ENCODE measurements at regions not wholly inside any gene's neighbourhood (a gene's known extent, or its start where the extent isn't known, plus 50 kb on each side); places are given as distances from the start of the nearest gene placed in this dataset.
"Not testable (repeated sequence)": the region's sequence is repeated elsewhere in the genome, so short reads cannot be mapped to it uniquely, and the experiment has no call there.

DNA sequence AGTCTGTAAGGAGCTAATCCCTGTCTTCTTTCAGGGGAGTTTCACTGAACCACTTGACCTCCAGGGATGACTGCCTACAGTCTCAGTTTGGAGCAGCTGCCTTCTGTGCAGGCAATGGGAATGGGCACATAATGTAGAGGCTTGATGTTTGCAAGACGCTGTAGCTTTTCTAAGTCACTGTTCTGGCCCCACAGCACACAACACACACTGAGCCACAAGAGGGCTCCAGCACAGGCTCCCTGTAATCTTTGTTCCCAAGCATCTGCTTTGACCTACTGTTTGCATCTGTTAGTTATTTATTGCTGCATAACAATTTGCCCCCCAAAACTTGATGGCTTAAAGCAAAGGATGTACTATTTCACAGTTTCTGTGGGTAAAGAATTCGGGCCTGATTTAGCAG, 419.0 kb upstream of the ASIC2 start:
- H3K9ac ChIP-seq (ENCODE audit: low read length), result no peak overlapping the region
- no peak overlapping the region for H3K4me3 ChIP-seq (ENCODE audit: low read length)
- H3K79me2 ChIP-seq (ENCODE audit: low read length), result no peaks in the 10 kb centered on the region
- TF ChIP-seq EZH2 (optimal IDR thresholded peaks at IDR 0.05; ENCODE audit: low read depth, low read length) (no peak), EZH2phosphoT487 (IDR thresholded peaks at IDR 0.05; ENCODE audit: low read length) (no peak)
- TF ChIP-seq, protein P1, sequence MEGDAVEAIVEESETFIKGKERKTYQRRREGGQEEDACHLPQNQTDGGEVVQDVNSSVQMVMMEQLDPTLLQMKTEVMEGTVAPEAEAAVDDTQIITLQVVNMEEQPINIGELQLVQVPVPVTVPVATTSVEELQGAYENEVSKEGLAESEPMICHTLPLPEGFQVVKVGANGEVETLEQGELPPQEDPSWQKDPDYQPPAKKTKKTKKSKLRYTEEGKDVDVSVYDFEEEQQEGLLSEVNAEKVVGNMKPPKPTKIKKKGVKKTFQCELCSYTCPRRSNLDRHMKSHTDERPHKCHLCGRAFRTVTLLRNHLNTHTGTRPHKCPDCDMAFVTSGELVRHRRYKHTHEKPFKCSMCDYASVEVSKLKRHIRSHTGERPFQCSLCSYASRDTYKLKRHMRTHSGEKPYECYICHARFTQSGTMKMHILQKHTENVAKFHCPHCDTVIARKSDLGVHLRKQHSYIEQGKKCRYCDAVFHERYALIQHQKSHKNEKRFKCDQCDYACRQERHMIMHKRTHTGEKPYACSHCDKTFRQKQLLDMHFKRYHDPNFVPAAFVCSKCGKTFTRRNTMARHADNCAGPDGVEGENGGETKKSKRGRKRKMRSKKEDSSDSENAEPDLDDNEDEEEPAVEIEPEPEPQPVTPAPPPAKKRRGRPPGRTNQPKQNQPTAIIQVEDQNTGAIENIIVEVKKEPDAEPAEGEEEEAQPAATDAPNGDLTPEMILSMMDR (IDR thresholded peaks at IDR 0.05; ENCODE audit: low read length), result no peak; the same call in 1 of the 2 replicates
- H3F3A ChIP-seq (ENCODE audit: insufficient read depth, low read length), result no peaks in the 10 kb centered on the region
- no peaks in the 10 kb centered on the region for H3K27me3 ChIP-seq (replicated peaks; ENCODE audit: insufficient read depth, low read length)
- H3K9me2 ChIP-seq (replicated peaks; ENCODE audit: insufficient read depth, low read length), result no peaks in the 10 kb centered on the region
- H3K4me1 ChIP-seq (ENCODE audit: low read length), result no peaks in the 10 kb centered on the region
- no peaks in the 10 kb centered on the region for H3K9me3 ChIP-seq (replicated peaks; ENCODE audit: insufficient read depth, low read length)
- no peak for DNase-seq
- H2AFZ ChIP-seq (ENCODE audit: low read length), result no peak overlapping the region
- no peak overlapping the region for H3K27ac ChIP-seq (ENCODE audit: low read length)
- H4K20me1 ChIP-seq (ENCODE audit: insufficient read depth, low read length), result no peaks in the 10 kb centered on the region
- H3K36me3 ChIP-seq (replicated peaks; ENCODE audit: insufficient read depth, low read length), result no peaks in the 10 kb centered on the region
- H3K4me2 ChIP-seq (ENCODE audit: low read depth, low read length), result no peak overlapping the region

DNA sequence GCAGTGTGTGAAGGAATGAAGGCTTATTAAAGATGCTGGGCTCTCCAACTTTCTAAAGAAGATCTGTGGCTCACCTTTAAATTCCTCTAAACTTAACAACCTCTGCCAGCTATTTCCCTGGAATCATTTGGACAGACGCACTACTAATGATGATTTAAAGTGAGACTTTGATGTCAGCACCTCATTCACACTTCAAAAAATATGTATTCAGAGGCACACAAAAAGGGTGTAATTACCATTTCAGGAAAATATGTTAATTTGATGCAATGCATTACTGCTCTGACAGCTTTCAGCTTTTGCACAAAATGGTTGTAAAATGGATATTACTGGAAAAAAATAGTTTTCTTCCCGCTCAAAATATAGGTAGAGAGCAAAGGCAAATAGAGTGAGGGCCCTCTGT, 423.9 kb upstream of the ASIC2 start:
- no peak for TF ChIP-seq EZH2phosphoT487 (IDR thresholded peaks at IDR 0.05; ENCODE audit: low read length)
- TF ChIP-seq, protein P1 (IDR thresholded peaks at IDR 0.05; ENCODE audit: low read length), result no peak
- TF ChIP-seq EZH2 (optimal IDR thresholded peaks at IDR 0.05; ENCODE audit: low read depth, low read length), result no peak
- no peak for DNase-seq
- Histone ChIP-seq H3K9ac (ENCODE audit: low read length) (no peak overlapping the region), H3K36me3 (replicated peaks; ENCODE audit: insufficient read depth, low read length) (no peaks in the 10 kb centered on the region), H3K79me2 (ENCODE audit: low read length) (no peaks in the 10 kb centered on the region), H3K27me3 (replicated peaks; ENCODE audit: insufficient read depth, low read length) (no peaks in the 10 kb centered on the region), H3F3A (ENCODE audit: insufficient read depth, low read length) (no peaks in the 10 kb centered on the region), H4K20me1 (ENCODE audit: insufficient read depth, low read length) (no peaks in the 10 kb centered on the region), H3K4me3 (ENCODE audit: low read length) (no peak overlapping the region), H3K4me2 (ENCODE audit: low read depth, low read length) (no peak overlapping the region), H3K27ac (ENCODE audit: low read length) (no peak overlapping the region), H3K9me3 (replicated peaks; ENCODE audit: insufficient read depth, low read length) (no peaks in the 10 kb centered on the region), H3K4me1 (ENCODE audit: low read length) (no peaks in the 10 kb centered on the region), H2AFZ (ENCODE audit: low read length) (no peak overlapping the region), H3K9me2 (replicated peaks; ENCODE audit: insufficient read depth, low read length) (no peaks in the 10 kb centered on the region)

DNA sequence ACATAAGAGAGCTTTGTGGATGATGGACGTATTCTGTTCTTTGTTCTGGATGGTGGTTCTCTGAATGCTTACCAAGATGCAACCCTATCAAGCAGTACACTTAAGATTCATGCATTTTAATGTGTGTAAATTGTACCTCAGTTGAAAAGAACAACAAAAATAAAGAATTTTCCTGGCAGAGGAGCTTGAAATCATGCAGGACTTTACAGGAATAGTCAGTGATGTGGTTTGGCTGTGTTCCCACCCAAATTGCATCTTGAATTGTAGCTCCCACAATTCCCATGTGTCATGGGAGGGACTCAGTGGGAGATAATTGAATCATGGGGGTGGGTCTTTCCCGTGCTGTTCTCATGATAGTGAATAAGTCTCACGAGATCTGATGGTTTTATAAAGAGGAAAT, 430.6 kb upstream of the ASIC2 start:
- H3K9ac ChIP-seq (ENCODE audit: low read length); H3K4me3 ChIP-seq (ENCODE audit: low read length); H4K20me1 ChIP-seq (ENCODE audit: insufficient read depth, low read length); H3K27ac ChIP-seq (ENCODE audit: low read length); H3K9me3 ChIP-seq (replicated peaks; ENCODE audit: insufficient read depth, low read length); H3K79me2 ChIP-seq (ENCODE audit: low read length); H3K36me3 ChIP-seq (replicated peaks; ENCODE audit: insufficient read depth, low read length); H3K9me2 ChIP-seq (replicated peaks; ENCODE audit: insufficient read depth, low read length); H3K27me3 ChIP-seq (replicated peaks; ENCODE audit: insufficient read depth, low read length); H3F3A ChIP-seq (ENCODE audit: insufficient read depth, low read length); H3K4me1 ChIP-seq (ENCODE audit: low read length); H3K4me2 ChIP-seq (ENCODE audit: low read depth, low read length); H2AFZ ChIP-seq (ENCODE audit: low read length); DNase-seq: not testable (repeated sequence)

DNA sequence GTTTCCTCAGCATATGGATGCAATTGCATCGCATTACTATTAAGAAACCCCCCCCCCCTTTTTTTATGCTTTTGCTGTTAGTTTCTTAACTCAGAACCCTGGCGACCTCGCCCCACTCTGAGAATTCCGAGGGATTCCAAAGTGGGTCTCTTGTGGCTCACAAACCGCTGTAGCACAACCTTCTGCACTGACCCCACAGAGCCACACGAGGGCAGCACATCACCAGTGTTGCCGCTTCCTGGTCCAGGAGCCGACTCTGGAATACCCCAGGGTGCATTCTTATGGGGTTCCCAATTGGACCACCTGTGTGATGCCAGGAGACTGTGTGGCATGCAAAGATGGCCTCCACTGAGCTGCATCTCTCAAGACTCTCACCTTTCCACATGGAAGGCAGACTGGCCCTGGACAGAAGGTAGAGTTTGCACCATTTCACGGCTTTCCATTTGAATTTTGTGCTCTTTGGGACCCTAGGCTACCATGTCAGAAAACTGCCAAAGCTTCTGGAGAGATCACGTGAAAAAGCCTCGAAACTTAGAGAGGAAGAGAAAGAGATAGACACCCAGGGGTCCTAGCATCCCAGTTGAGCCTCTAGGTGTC, 432.7 kb upstream of the ASIC2 start:
- DNase-seq, result peak; percentile 39
- Histone ChIP-seq H3F3A (ENCODE audit: insufficient read depth, low read length) (no peaks in the 10 kb centered on the region), H3K27me3 (replicated peaks; ENCODE audit: insufficient read depth, low read length) (no peaks in the 10 kb centered on the region), H3K79me2 (ENCODE audit: low read length) (no peaks in the 10 kb centered on the region), H3K4me2 (ENCODE audit: low read depth, low read length) (0 out of 2 replicates have a peak overlapping the region, but pooled peaks have one; percentile 2), H3K4me1 (ENCODE audit: low read length) (no peaks in the 10 kb centered on the region), H3K9ac (ENCODE audit: low read length) (no peak overlapping the region), H3K4me3 (ENCODE audit: low read length) (no peak overlapping the region), H3K36me3 (replicated peaks; ENCODE audit: insufficient read depth, low read length) (no peaks in the 10 kb centered on the region), H4K20me1 (ENCODE audit: insufficient read depth, low read length) (no peaks in the 10 kb centered on the region), H3K27ac (ENCODE audit: low read length) (no peak overlapping the region), H3K9me3 (replicated peaks; ENCODE audit: insufficient read depth, low read length) (no peaks in the 10 kb centered on the region), H2AFZ (ENCODE audit: low read length) (no peak overlapping the region), H3K9me2 (replicated peaks; ENCODE audit: insufficient read depth, low read length) (no peaks in the 10 kb centered on the region)
- no peak for TF ChIP-seq EZH2 (optimal IDR thresholded peaks at IDR 0.05; ENCODE audit: low read depth, low read length)
- TF ChIP-seq, protein P1 (IDR thresholded peaks at IDR 0.05; ENCODE audit: low read length), result peak; percentile 85

Measured in MM.1S (cell line).